ENCODE measurements at regions not wholly inside any gene's neighbourhood (a gene's known extent, or its start where the extent isn't known, plus 50 kb on each side); places are given as distances from the start of the nearest gene placed in this dataset.
A peak's percentile ranks its signal among the peaks of the same experiment; 100 is the strongest.
"Not testable (repeated sequence)": the region's sequence is repeated elsewhere in the genome, so short reads cannot be mapped to it uniquely, and the experiment has no call there.

DNA sequence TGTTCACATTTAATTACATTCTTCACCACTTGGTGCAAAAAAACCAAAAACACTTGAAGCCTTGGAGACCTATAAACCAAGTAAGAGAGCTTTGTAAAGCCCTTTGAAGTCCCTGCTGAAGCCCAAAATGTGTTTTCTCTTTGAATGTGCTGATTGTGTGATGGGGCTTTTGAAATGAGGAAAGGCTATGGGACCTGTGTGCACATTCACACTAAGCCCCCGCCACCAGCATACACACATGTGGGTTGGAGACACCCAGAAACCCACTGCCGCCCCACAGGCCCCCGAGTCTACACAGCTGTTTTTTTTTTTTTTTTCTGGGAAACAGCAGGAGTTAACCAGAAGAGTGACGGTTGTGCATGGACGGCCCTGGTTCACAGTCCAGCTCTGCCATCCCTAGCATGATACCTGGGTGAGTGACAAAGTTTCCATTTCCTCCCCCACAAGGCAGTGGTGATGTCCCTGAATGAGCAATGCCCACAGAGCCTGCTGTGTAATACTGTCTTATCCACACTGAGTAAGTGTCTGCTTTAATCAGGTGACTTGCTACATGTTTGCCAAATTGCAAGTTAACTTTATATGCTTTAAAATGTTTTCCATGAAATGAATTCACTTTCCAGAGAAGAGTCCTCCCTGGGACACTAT is 154.6 kb upstream of the GDF10 start:
- DNase-seq = no peak

DNA sequence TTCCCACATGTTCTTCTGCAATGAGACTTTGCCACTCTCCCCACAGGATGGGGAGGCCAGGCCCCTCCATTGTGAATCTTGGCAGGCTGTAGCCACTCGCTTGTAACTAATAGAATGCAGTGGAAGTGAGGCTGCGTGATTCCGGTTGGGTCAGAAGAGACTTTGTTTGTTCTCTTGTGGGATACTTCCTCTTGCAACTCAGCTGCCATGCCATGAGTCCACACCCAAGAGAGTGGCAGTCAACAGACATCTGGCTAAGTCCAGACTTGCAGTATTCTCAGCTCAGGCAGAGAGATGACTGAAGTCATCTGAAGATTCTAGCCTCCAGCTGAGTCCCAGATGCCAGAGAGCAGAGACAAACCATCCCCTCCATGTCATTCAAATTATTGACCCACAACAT is 153.4 kb upstream of the GDF10 start:
- DNase-seq = no peak

DNA sequence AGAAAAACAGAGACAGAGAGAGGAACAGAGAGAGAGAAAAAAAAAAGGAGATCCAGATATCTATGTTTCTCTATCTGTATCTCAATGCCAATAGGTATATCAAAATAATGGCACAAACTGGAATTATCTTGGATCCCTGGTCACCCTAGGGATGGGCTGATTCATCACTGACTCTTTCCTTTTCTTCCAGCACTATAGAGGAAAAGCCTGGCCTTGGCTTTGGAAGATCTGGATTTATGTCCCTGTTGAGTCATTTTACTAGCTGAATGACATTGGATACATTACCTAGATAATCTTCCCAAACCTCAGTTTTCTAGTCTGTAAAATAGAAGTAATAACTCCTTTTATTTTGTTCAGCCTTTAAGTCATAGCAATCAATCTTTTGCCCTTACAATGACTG is 152.8 kb upstream of the GDF10 start:
- DNase-seq = no peak

DNA sequence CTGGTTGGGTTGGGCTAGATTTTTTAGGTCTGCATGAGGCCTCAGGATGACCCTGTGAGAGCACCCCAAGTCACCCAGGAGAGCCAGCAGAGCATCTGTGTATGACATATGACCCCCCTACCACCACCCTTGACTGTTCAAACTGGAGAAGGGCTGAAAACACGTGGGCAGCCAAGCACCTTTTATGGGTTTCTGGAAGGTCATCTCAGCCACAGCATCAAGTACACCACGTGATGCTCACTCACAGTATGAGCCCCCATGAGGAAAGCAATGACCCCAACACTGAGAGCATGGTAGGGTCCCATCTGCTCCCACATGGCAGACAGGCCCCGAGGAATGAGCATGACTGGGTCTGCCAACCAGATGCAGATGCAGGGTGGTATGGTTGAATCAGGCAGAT is 149.4 kb upstream of the GDF10 start:
- DNase-seq = no peak

DNA sequence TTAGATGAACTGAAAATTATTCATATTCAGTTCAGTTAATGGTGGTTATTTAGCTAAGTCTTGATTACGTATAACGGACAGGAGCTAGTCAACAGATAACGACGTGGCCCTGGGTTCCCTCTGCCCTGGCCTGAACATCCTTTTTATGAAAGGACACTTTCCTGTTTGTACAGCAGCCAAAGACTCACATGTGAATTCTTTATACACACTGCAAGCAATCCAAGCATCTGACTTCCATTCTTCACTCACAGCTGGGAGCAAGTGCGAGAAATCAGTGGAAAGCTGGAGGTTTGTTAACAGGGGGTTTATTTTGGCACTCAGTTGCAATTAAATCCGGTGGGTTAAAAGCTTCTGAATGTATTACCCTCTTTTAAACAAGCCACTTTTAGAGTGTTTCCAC is 148.1 kb upstream of the GDF10 start:
- no peak for DNase-seq

DNA sequence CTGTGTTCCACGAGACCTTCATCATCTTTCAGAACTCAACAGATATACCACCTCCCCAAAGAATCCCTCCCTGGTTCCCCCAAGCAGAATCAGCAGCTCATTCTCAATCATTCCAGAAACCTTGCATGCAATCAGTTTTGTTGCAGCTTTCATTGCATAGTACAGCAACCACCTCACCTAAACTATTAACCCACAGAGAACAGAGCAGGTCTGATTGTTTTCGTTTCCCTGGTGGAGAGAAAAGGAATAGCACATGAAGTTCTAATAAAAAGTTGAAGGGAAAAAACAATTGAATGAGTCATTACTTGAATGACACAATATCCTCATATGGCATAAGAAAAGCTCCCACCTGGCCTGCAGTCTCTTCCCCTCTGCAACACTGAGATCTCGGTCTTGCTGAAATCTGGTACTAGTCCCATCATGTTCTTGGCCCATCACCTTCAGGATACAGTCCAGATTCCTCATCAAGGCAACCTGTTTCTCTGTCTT is 147.1 kb upstream of the GDF10 start:
- DNase-seq = no peak

DNA sequence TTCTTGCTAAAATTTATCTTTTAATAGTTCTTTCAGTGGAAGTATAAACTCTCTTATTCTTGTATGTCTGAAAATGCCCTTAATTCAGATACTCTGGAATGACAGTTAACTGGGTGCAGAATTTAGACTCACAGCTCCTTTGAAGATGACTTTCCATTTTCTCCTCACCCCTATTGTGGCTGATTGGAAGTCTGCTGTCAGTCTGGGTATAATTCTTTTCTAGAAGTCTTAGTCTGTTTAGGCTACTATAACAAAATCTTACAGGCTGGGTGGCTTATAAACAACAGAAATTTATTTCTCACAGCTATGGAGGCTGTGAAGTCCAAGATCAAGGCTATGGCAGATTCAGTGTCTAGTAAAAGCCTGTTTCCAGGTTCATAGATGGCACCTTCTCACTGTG is 145.2 kb upstream of the GDF10 start:
- no peak for DNase-seq

DNA sequence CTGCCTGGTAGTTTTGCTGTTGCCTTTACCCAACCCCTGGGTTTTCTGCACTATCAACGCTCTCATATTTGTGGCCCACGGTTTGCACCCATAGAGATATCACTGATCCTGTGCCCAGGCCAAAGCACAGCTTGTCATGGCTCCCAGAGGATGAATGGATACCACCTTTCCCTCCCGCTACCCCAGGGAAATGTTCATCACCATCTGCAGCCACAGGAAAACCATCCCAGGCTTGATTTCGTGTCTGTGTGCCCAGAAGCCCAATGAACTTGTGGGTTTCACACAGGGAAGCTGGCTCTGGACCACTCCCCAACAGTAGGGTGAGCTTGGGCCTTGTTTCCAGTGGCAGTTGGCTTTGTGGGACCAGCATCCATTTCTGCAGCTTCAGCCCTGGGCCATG is 143.1 kb upstream of the GDF10 start:
- no peak for DNase-seq

DNA sequence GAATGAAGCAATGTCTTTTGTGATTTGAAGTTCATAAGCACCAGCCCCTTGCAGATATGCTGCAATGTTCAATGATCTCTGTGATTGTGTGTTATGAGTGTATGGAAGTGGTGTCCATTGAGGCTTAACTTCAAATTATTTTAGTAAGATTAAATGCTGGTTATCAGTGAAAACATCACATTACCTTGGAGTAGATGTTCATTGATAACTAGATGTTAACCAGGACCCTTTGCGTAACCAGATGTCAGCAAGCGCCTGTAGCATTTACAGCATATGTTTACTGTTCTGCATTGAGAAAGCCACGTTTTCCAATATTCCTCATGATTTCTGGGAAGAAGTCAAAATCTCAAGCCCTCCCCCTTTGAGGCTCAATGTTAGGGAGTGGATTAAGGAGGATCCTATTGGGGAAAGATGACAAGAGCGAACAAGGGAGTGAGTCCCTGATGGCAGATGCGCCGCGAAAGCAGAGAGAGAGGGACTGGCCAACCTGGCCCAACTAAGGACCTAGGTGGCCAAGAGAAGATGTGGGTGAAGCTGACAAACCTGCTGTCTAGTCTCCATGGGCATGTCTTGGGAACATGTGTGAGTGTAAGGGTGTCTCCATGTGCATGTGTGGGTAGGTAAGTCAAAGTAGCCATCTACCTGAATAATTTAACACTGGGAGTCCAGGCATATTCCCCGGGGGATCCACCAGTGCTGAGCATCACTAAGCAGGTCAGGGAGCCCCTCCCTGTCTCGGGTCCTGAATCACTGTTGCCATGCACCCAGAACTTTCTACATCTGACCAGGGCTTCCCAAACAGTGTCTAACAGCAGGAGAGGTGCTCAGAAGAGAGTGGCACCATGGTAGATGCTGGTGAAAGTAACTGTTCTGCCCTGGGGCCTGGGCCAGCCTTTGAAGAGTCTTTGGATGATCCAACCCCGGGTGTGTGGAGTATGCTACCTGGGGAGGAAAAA is 141.6 kb upstream of the GDF10 start:
- DNase-seq = no peak

DNA sequence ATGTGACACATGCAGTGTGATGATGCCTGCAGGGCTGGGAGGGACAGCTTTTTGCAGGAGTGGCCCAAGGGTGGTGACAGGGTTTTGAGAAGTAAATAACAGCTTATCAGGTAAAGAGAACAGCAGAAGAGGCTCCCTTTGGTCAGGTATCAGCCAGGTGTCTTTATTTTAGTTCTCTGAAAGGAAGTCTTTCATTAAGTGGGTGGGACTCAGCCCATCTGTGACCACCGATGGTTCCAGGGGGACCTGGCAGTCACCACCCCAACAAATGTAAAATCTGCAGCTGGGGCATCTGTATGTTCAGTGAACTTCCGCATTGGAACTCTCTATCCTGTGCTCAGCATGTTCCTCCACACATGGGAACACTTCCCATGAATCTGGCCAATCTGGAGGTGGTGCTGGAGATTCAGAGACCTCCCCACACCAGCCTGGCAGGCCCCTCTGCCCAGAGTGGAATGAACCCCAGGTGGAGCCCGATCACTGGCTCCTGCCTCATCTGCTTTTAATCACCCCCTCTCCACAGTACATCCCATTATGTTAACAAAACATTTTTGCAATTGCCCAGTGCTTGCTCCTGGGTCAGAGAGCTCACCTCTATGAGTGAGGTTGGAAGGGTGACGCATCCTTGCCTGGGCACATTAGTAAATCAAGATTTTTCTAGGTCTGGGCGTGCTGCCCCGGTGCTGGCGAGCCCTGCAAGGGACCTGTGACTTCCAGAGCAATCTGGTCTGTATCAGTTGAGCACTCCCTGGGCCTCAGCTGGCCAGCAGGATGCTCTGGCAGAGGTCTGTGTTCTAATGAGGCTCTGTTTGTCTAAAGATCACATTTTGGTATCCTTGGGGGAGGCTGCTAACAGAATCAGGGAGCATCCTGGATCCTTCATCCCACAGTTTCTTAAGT is 140.4 kb upstream of the GDF10 start:
- DNase-seq = no peak

DNA sequence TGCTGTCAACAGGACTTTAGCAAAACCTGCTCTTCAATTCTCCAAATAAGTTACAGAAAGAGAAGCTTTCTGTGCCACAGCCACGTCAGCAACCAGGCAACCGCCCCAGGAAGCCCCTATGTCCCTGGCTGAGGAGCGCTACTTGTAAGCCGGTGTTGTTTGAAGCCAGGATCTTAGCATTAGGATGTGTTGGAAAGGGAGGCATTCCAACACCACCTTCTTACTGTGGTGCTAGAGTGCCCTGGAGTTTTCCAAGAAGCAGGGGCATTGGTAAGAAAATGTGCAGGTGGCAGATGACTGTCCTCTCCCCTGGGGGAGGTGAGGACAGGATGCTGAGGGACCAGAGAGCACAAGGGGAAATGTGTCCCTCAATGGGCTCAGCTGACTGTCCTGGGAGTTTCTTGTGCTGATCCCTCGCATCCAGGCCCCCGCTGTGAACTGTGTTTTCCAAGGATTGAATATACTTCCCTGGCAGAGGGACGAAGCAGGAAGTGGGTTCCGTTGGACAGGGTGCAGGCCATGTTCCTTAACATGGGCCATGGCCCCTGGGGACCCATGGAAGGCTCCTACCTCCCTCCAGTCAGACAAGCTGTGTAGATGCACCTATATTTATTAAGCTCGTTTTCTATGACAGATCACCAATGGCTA is 139.6 kb upstream of the GDF10 start:
- DNase-seq = no peak

DNA sequence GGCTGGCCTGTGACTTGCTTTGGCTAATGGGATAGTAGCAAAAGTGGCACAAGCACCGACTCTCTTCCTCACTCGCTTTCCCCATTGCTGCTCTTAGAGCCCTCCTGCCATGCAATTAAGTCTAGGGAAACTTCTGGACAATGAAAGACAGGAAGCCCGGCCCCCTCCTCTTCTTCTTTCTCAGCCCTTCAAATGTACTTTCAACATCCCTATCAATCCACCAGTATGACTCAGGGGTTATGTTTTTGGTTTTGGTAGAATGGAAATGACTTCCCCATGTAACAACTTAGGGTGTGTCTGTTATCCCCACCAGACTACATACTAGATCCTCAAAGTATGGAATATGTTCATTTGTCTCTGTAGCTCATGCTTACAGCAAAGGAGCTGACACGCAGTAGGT is 139.0 kb upstream of the GDF10 start:
- no peak for DNase-seq

DNA sequence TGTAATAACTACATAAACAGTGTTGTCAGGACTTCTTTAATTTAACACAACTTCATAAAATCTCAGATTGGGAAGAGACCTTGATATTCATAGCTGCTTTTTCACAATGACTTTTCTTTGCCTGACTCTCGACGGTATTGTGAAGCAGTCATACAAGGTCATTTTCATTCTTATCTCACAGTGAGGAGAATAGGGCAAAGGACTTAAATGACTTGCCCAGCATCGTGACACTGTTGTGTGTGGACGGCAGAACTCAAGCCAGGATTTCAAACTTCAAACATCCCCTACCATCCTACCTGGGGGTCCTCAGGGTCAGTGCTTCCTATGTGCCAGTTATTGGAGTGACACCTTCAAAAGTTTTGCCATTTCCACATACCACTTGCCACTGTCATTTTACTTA is 138.5 kb upstream of the GDF10 start:
- no peak for DNase-seq

DNA sequence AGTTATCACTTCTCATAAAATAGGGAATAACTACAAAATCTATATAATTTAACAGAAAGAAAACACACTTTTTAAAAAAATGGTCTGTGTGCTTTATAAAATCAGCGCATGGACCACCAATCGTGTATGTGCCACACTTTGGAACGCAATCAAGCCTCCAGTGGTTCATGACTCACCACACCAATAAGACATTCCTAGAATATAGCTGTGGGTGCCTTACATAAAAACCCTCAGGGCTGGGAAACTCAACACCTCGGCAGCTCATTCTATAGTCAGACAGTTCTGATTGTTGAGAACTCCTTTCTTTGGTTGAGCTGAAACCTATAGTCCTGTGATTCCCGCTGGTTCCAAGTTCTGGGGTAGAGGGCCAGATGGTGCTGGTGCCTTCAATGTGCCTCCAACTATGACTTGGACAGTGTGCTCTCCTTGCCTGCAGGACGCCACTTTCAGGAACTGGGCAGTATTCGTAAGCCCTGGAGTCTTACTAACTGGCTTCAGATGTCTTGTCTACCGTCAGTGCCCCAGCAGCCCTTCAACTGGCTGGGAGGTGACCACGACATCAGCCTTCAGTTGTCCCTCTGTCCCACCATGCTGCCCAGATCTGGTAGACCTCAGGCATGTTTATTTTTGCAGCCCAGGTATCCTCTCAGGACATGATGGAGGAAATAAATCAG is 135.7 kb upstream of the GDF10 start:
- DNase-seq = no peak

DNA sequence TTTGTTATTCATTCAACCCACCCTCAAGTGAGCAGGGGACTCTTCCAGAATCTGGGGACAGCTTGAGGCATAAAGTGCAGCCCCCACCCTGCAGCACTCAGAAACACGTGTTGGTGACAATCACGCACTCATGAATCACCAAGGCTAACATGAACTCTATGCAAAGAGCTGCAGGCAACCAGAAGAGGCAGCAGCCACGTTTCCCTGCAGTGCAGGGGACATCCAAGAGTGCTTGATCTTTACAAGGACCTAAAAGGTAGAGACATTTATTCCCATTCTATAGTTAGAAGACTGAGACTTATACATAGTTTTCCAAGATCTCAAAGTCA is 135.2 kb upstream of the GDF10 start:
- DNase-seq = no peak

DNA sequence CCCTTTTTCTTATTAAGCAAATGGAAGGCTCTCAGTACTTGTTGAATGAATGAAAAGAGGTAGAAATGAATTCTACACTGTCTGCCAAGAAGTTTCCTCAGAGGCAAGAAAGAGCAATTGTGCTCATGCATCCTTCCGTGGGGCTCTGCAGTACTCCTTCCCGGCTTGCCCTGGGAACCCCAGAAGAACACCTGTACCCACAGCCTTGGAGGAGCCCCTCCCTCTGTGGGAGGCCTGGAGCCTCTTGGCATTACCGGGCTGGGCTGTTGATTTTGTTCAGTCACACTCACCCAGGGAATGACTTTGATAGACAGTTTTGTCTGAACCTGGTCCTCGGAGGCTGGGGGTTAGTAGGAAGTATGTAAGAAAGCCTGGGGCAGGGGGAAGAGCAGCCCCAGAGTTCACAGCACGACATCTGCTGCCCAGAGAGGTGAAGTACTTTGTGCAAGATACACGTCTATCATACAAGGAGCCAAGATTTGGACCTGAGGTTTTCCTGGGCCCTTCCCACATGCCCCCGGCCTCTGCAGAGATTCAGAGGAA is 134.8 kb upstream of the GDF10 start:
- no peak for DNase-seq

DNA sequence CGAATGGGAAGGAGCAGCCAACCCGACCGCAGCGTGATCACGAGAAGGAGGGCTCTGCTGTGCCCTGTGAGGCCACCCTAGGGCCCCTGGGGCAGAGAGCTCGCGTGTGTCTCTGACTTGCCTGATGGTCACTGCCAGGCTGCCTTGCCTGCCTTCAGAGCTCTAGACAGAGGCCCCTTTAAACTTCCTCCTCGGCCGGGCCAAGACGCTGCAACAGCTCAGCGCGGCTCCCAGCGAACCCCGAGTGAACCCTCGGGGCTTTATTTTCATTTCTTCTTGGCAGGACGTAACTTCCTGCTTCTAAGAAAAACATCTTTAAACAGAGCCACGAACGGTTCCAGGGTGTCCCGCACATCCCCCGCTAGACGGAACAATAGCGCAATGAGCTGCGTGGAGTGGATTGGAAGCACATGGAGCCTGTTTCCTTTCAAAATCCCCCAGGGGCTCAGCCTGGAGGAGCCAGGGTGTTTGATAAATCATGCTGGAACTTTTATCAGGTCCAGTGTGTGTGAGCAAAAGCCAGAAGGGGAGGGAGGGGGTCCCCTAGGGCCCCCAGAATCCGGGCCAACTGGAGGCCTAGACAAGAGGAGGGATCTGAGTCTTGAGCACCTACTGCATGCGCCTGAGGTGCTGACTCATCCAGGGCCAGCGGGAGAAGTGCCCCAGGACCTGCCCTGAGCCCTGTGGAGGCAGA is 134.1 kb upstream of the GDF10 start:
- DNase-seq = peak; percentile 87

DNA sequence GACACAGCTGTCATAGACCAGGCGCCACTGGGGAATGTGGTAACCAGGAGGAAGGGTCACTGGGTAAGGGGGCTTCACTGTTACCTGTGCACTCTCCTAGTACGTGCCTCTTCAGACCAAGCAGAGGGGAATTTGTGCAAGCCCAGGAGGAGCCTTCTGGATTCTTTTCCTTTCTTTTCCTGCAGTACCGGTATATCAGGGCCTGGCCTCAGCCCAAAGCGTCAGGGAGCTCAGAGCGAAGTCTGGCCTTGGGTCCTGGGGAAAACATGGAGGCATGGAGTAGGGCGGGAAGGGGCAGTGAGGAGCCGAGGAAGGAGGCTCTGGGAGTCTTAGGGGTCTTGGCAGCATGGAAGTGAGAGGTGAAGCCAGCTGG is 133.6 kb upstream of the GDF10 start:
- DNase-seq = no peak

DNA sequence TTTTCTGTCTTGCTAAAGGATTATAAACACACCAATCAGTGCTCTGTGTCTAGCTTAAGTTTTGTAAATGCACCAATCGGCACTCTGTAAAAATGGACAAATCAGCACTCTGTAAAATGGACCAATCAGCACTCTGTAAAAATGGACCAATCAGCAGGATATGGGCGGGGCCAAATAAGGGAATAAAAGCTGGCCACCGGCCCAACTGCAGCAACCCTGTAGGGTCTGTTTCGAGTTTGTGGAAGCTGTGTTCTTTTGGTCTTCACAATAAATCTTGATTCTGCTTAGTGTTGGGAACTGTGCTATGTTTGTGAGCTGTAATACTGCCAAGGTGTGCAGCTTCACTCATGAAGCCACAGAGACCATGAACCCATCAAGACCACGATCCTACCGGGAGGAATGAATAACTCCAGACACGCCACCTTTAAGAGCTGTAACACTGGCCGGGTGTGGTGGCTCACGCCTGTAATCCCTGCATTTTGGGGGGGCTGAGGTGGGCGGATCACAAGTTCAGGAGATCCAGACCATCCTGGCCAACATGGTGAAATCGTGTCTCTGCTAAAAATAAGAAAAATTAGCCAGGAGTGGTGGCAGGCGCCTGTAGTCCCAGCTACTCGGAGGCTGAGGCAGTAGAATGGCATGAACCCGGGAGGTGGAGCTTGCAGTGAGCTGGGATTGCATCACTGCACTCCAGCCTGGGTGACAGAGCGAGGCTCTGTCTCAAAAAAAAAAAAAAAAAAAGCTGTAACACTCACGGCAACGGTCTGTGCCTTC is 133.0 kb upstream of the GDF10 start:
- DNase-seq = not testable (repeated sequence)

DNA sequence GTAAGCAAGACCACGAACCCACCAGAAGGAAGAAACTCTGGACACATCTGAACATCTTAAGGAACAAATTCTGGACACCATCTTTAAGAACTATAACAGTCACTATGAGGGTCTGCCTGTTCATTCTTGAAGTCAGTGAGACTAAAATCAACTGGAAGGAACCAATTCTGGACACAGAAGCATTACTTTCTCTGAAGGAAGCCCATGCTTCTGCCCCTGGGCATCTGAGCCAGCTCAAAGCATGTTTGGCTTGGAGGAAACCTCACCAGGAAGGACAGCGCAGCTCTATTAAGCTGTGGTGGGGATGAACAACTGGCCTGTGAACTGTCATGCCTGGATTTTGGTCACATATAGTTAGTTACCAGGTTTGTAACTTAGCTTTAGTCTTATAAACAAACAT is 132.4 kb upstream of the GDF10 start:
- DNase-seq = no peak

DNA sequence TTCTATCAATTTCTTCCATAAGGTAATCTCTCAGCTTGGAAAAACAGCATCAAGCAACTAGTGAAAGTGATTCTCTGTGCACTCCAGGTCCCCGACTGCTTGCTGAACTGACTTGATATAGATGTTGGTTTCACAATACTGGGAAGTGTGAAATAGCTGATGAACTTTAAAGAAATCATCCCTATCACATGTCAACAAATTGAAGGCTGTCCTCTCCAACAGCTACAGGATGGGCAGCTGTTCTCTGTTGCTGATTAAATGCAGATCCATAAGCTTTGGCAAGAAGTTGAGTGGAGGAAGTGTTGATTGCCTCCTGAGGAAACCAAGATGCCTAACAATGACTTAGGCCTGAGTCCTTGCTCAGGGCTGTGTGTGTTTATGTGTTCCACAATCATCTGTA is 130.4 kb upstream of the GDF10 start:
- no peak for DNase-seq
